KOPT-K1 (cell line): ENCODE measurements at regions not wholly inside any gene's neighbourhood (a gene's known extent, or its start where the extent isn't known, plus 50 kb on each side); places are given as distances from the start of the nearest gene placed in this dataset.

Source experiments
- H3K27ac ChIP-seq: fragments of 200-600 bp; sonication (generic); 2 replicates; pipeline ENCODE4 v1.5.1; 2016; ENCODE audit warnings: antibody characterized with exemption, mild to moderate bottlenecking, low read depth, low read length; ENCODE audit not compliant: poor library complexity, severe bottlenecking
- H3K36me3 ChIP-seq: fragments of 200-600 bp; sonication (generic); 2 replicates; pipeline ENCODE4 v1.5.1; 2017; ENCODE audit warnings: antibody characterized with exemption, mild to moderate bottlenecking, low read length, moderate library complexity; ENCODE audit not compliant: insufficient read depth
- H3K9me3 ChIP-seq: fragments of 200-600 bp; sonication (generic); 2 replicates; pipeline ENCODE4 v1.5.1; 2017; ENCODE audit warnings: antibody characterized with exemption, low read length, mild to moderate bottlenecking; ENCODE audit not compliant: insufficient read depth, poor library complexity, severe bottlenecking

GRCh38 chr10:8752146-8752843 lies 697.8 kb downstream of the GATA3 start:
- Histone ChIP-seq H3K36me3 (no peaks in the 10 kb centered on the region), H3K27ac (no peak overlapping the region), H3K9me3 (peaks cover 15% of the 10 kb centered on the region)

- Histone ChIP-seq H3K36me3 (no peaks in the 10 kb centered on the region), H3K9me3 (peaks cover 15% of the 10 kb centered on the region), H3K27ac (no peak overlapping the region)
These were observed 703.5 kb downstream of the GATA3 start for GRCh38 chr10:8758029-8758428.

GRCh38 chr10:8766899-8767298 lies 712.4 kb downstream of the GATA3 start:
- H3K27ac ChIP-seq = no peak overlapping the region
- H3K9me3 ChIP-seq = no peaks in the 10 kb centered on the region
- H3K36me3 ChIP-seq = no peaks in the 10 kb centered on the region

- Histone ChIP-seq H3K36me3 (no peaks in the 10 kb centered on the region), H3K27ac (no peak overlapping the region)
These were observed 713.1 kb downstream of the GATA3 start for GRCh38 chr10:8767591-8767990.

GRCh38 chr10:8768341-8768740 lies 713.9 kb downstream of the GATA3 start:
- Histone ChIP-seq H3K36me3 (no peaks in the 10 kb centered on the region), H3K27ac (no peak overlapping the region), H3K9me3 (no peaks in the 10 kb centered on the region)

More at GRCh38 chr10:8767591-8767990, 713.1 kb downstream of the GATA3 start:
- no peaks in the 10 kb centered on the region for H3K9me3 ChIP-seq

- no peaks in the 10 kb centered on the region for H3K36me3 ChIP-seq
- no peaks in the 10 kb centered on the region for H3K9me3 ChIP-seq
- H3K27ac ChIP-seq = no peak overlapping the region
These were observed 714.4 kb downstream of the GATA3 start for GRCh38 chr10:8768852-8769251.

GRCh38 chr10:8776926-8777622 lies 722.6 kb downstream of the GATA3 start:
- H3K9me3 ChIP-seq = no peaks in the 10 kb centered on the region
- peak overlapping the region; percentile 60 for H3K27ac ChIP-seq
- no peaks in the 10 kb centered on the region for H3K36me3 ChIP-seq

- H3K27ac ChIP-seq = no peak overlapping the region
These were observed 724.2 kb downstream of the GATA3 start for GRCh38 chr10:8778713-8779112.

GRCh38 chr10:8787649-8788048 lies 733.2 kb downstream of the GATA3 start:
- H3K9me3 ChIP-seq = peaks cover 32% of the 10 kb centered on the region

More at GRCh38 chr10:8778713-8779112, 724.2 kb downstream of the GATA3 start:
- no peaks in the 10 kb centered on the region for H3K36me3 ChIP-seq
- H3K9me3 ChIP-seq = no peaks in the 10 kb centered on the region

GRCh38 chr10:8790390-8790789 lies 735.9 kb downstream of the GATA3 start:
- no peaks in the 10 kb centered on the region for H3K36me3 ChIP-seq
- peaks cover 32% of the 10 kb centered on the region for H3K9me3 ChIP-seq
- H3K27ac ChIP-seq = no peak overlapping the region

More at GRCh38 chr10:8787649-8788048, 733.2 kb downstream of the GATA3 start:
- no peak overlapping the region for H3K27ac ChIP-seq
- no peaks in the 10 kb centered on the region for H3K36me3 ChIP-seq

- peaks cover 4% of the 10 kb centered on the region for H3K9me3 ChIP-seq
These were observed 740.4 kb downstream of the GATA3 start for GRCh38 chr10:8794860-8795259.

GRCh38 chr10:8800426-8800825 lies 745.9 kb downstream of the GATA3 start:
- no peaks in the 10 kb centered on the region for H3K36me3 ChIP-seq
- no peak overlapping the region for H3K27ac ChIP-seq
- peaks cover 8% of the 10 kb centered on the region for H3K9me3 ChIP-seq

More at GRCh38 chr10:8794860-8795259, 740.4 kb downstream of the GATA3 start:
- H3K36me3 ChIP-seq = no peaks in the 10 kb centered on the region
- H3K27ac ChIP-seq = no peak overlapping the region

GRCh38 chr10:8803992-8804391 lies 749.5 kb downstream of the GATA3 start:
- Histone ChIP-seq H3K9me3 (peaks cover 9% of the 10 kb centered on the region), H3K36me3 (no peaks in the 10 kb centered on the region), H3K27ac (no peak overlapping the region)

GRCh38 chr10:8810677-8811076 lies 756.2 kb downstream of the GATA3 start:
- Histone ChIP-seq H3K9me3 (peaks cover 21% of the 10 kb centered on the region), H3K27ac (no peak overlapping the region), H3K36me3 (no peaks in the 10 kb centered on the region)

- Histone ChIP-seq H3K27ac (no peak overlapping the region), H3K36me3 (no peaks in the 10 kb centered on the region), H3K9me3 (peaks cover 19% of the 10 kb centered on the region)
These were observed 756.7 kb downstream of the GATA3 start for GRCh38 chr10:8811201-8811600.

GRCh38 chr10:8815969-8816368 lies 761.5 kb downstream of the GATA3 start:
- peaks cover 6% of the 10 kb centered on the region for H3K9me3 ChIP-seq
- no peak overlapping the region for H3K27ac ChIP-seq
- H3K36me3 ChIP-seq = no peaks in the 10 kb centered on the region
